ENCODE measurements at regions not wholly inside any gene's neighbourhood (a gene's known extent, or its start where the extent isn't known, plus 50 kb on each side); places are given as distances from the start of the nearest gene placed in this dataset.

- Histone ChIP-seq H3K4me3 (no peak overlapping the region), H3K36me3 (no peaks in the 10 kb centered on the region), H3K4me1 (no peaks in the 10 kb centered on the region), H3K27ac (no peak overlapping the region), H3K9me3 (peaks cover 0 to 4% (median 0%) of the 10 kb centered on the region in 11 donors), H3K27me3 (no peaks in the 10 kb centered on the region)
- ATAC-seq: no peak
- WGBS, 2 donors: 97 to 98% methylated on average over 10 of the region's 10 CpGs
- intact Hi-C loops (cut with DNase I): loop anchor here in 1 of 10 donors (2.0 kb wide), 1 partner anchor 55 kb away; no protein-coding TSS in a partner anchor
- no peak for DNase-seq
- no peak for TF ChIP-seq CTCF (IDR thresholded peaks at IDR 0.05)
These were observed 196.0 kb downstream of the CALCRL start for GRCh38 chr2:187252063-187252462.

- H3K9me3 ChIP-seq: peaks cover 0 to 4% (median 0%) of the 10 kb centered on the region in 11 donors
- H3K4me1 ChIP-seq: no peaks in the 10 kb centered on the region
- H3K36me3 ChIP-seq: no peaks in the 10 kb centered on the region
- ATAC-seq: no peak
- H3K27ac ChIP-seq: no peak overlapping the region
- no peaks in the 10 kb centered on the region for H3K27me3 ChIP-seq
- DNase-seq: no peak
- no peak overlapping the region for H3K4me3 ChIP-seq
- no peak for TF ChIP-seq CTCF (IDR thresholded peaks at IDR 0.05)
- intact Hi-C loops (cut with DNase I): no loop called here
These were observed 197.9 kb downstream of the CALCRL start for GRCh38 chr2:187250137-187250536.

GRCh38 chr2:187233811-187234210 is 214.2 kb downstream of the CALCRL start:
- no peak for TF ChIP-seq CTCF (IDR thresholded peaks at IDR 0.05)
- H3K4me3 ChIP-seq: no peak overlapping the region
- no peaks in the 10 kb centered on the region for H3K36me3 ChIP-seq
- WGBS, 2 donors: 94 to 96% methylated on average over 2 of the region's 2 CpGs
- H3K9me3 ChIP-seq: no peaks in the 10 kb centered on the region
- no peaks in the 10 kb centered on the region for H3K4me1 ChIP-seq
- ATAC-seq (no peak), DNase-seq (no peak)
- H3K27me3 ChIP-seq: no peaks in the 10 kb centered on the region
- H3K27ac ChIP-seq: no peak overlapping the region
- intact Hi-C loops (cut with DNase I): no loop called here

GRCh38 chr2:187232749-187233148 is 215.3 kb downstream of the CALCRL start:
- peak in 1 of 2 donors; percentile 12 for DNase-seq
- intact Hi-C loops (cut with DNase I): no loop called here
- no peaks in the 10 kb centered on the region for H3K9me3 ChIP-seq
- peak in 2 of 8 donors; percentile 66 to 74 for ATAC-seq
- no peaks in the 10 kb centered on the region for H3K36me3 ChIP-seq
- H3K27me3 ChIP-seq: no peaks in the 10 kb centered on the region
- H3K4me3 ChIP-seq: no peak overlapping the region
- WGBS, 2 donors: 64 to 68% methylated on average over 1 of the region's 1 CpG
- no peak for TF ChIP-seq CTCF (IDR thresholded peaks at IDR 0.05)
- no peaks in the 10 kb centered on the region for H3K4me1 ChIP-seq
- H3K27ac ChIP-seq: no peak overlapping the region
